NCI-H2196 (cell line): ENCODE measurements at regions not wholly inside any gene's neighbourhood (a gene's known extent, or its start where the extent isn't known, plus 50 kb on each side); places are given as distances from the start of the nearest gene placed in this dataset.

ENCODE experiments used
- DNase-seq: peaks from one replicate; lab custom pipeline; 2025; ENCODE audit not compliant: unreplicated experiment; lab: John Stamatoyannopoulos, UW

GRCh38 chr18:28961669-28962228 is 784.8 kb upstream of the CDH2 start:
- no peak for DNase-seq

- no peak for DNase-seq
Observed at GRCh38 chr18:28960146-28960545, 783.2 kb upstream of the CDH2 start.

GRCh38 chr18:28952339-28952738 is 775.4 kb upstream of the CDH2 start:
- DNase-seq, result no peak

DNA sequence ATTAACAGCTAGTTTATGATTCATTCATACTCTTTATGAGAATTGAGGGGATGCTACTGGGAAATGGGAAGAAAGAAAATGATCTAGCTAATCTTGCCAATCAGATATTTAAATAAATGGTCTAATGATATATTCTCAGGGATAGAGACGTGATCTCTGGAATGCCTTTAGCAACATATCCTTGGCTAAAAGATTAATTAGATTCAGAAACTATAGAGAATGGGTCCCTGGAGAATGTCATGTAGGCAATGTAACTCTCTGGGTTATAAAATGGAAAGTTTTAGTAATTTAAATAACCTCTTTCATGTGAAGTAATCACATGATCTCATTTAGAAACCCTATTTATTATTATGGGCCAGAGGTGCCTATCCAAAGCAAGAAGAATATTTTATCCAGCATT is 771.0 kb upstream of the CDH2 start:
- no peak for DNase-seq

DNA sequence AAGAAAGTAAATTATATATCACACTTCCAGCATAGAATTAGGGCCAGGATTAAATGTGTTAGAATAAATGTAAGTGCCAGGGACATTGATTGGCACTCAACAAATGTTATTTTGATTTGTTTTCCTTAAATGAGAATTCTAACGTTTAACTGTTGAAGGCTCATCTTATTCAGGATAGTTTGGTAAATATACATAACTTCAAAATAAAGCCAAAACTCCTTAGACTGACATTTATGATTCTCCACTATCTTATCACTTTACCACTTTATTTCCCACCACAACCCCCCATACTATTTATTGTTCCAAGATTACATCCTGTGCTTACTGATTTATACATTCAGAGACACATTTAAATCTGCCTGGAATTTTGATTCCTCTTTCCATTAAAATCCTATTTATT is 769.5 kb upstream of the CDH2 start:
- DNase-seq, result no peak

GRCh38 chr18:28922936-28923335 is 746.0 kb upstream of the CDH2 start:
- no peak for DNase-seq

GRCh38 chr18:28916456-28916855 is 739.5 kb upstream of the CDH2 start:
- no peak for DNase-seq

DNA sequence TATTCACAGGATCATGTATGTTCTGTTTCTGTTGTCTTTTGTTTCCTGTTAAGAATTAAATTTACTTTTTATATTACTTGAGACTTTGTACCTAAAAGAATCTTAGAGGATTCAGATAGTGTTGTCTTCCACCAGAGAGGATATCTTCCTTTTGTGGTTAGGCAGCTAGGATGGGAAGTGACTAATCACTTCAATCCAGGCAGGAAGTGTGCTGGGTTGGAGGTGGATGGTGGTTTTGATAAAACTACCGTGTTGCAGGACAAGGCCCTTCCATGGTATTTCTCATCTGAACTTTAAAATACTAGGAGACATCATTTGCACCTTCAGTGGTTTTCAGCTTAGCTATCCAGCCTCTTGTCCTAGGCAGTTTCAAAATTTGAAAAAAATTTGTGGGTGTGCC is 728.6 kb upstream of the CDH2 start:
- no peak for DNase-seq

- no peak for DNase-seq
Observed at GRCh38 chr18:28904789-28905364, 727.9 kb upstream of the CDH2 start.

GRCh38 chr18:28903306-28903705 is 726.4 kb upstream of the CDH2 start:
- no peak for DNase-seq

DNA sequence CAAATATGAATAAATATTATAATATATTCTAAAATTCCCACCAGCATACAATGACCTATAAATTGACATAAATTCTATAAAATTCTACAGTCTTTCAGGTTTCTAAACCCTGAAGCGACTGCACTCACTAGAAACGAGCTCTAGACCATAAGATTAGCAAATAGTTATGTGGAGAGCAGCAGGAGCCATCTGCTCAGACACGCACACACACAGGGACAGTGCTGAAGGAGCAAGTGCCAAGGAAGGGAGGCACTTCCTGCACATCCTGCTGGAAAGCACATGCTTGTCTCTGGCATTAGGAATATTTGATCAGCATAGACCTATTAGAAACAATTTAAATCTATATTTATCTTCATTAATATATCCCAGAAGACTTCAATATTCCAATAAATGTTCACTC is 713.9 kb upstream of the CDH2 start:
- DNase-seq, result no peak

DNA sequence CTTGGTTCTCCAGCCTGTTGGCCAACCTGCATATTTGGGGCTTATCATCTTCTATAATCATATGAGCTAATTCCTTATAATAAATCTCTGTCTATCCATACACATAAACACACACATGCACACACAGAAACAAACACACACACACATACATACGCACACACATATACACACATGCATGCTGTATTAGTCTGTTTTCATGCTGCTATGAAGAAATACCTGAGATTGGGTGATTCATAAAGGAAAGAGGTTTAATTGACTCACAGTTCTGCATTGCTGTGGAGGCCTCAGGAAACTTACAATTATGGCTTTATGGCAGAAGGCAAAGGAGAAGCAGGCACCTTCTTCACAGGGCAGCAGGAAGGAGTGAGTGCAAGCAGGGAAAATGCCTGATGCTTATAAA is 707.4 kb upstream of the CDH2 start:
- DNase-seq, result no peak

- no peak for DNase-seq
Observed at GRCh38 chr18:28880856-28881255, 703.9 kb upstream of the CDH2 start.

DNA sequence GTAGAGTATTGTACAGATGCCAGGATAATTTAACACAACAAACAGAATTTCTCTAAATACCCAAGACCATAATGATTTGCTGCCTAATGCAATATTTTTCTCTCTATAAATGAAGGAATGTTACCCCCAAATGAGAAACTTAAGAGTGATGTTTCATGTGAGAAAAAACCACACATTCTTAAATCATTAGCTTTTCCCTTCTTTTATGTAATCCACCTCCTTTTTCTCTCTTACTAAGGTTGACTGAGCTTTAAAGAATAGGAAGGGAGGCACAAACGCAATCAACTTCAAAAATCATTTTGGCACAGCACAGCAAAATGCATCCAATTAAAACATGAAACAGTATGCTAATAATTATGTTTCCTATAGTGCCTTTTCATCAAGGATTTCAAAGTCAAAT is 698.1 kb upstream of the CDH2 start:
- DNase-seq, result no peak

GRCh38 chr18:28863396-28863795 is 686.5 kb upstream of the CDH2 start:
- no peak for DNase-seq

GRCh38 chr18:28858248-28858647 is 681.3 kb upstream of the CDH2 start:
- DNase-seq, result no peak

DNA sequence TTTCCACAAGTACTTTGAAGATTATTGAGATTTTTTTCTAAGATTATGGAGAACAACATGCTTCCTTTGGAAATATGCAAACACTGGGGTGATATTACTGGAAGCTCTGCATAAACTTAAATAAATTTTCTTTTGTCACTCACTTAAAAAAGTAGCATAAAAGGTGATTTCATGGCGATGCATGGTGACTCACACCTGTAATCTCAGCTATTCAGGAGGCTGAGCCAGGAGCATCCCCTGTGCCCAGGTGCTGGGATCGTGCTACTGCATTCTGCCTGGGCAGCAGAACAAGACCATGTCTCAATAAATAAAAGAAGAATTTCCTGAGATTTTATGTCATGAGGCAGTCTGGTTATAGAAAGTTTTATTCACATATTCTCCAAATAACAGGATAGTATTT is 679.1 kb upstream of the CDH2 start:
- no peak for DNase-seq

DNA sequence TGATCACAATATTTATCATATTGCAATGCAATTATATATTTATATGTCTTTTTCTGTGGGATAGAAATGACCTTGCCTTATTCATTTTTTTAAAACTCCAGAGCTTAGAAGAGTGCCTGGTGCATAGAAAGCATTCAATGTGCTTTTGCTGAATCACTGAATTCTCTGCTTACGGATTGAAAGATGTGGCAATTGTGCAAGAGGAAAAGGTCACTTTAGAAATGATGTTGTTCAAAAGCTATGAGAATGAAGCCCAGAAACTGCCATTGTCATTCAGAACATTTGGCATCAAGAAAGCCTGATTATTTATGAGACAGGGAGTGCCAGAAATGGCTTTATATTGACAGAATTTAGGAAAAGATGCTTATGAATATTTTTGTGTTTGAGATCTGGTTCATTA is 678.6 kb upstream of the CDH2 start:
- no peak for DNase-seq

GRCh38 chr18:28854964-28855363 is 678.0 kb upstream of the CDH2 start:
- DNase-seq, result no peak

- DNase-seq, result no peak
Observed at GRCh38 chr18:28846958-28847357, 670.0 kb upstream of the CDH2 start.

DNA sequence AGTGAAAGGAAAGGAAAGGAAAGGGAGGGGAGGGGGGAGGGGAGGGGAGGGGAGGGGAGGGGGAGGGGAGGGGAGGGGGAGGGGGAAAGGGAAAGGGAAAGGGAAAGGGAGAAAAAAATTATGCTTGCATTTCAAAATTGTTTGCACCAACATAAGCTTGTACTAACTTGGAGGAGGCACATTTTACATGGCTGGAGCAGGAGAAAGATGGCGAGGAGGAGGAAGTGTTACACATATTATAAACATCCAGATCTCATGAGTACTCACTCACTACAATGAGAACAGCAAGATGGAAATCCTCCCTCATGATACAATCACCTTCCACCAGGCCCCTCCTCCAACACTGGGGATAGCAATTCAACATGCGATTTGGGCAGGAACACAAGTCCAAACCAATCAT is 660.2 kb upstream of the CDH2 start:
- no peak for DNase-seq

- DNase-seq, result no peak
Observed at GRCh38 chr18:28834889-28835288, 658.0 kb upstream of the CDH2 start.

DNA sequence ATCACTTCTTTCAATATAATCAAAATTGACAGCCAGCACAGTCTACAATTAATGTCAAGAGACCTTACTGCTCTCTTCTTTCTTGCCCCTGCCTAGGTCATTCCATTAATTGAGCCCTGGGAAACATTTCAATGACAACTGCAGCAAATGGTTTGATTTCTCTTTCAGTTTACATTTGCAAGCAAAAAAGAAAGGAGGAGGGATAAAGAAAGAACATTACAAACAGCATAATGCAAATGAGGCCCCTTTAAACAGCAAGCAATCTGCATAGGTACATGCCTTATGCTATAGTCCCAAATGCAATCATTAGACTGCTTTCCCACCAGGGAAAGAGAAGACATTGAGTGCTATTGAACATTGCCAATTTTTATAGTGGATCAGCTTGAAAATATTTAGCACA is 655.0 kb upstream of the CDH2 start:
- DNase-seq, result no peak
